Hematopoietic multipotent progenitor cell treated with erythropoietin and hydrocortisone succinate and interleukin-3 and kit ligand, for 4 days (in vitro differentiated cells): ENCODE measurements at regions not wholly inside any gene's neighbourhood (a gene's known extent, or its start where the extent isn't known, plus 50 kb on each side); places are given as distances from the start of the nearest gene placed in this dataset.

ENCODE experiments used
- DNase-seq: peaks from one replicate; pipeline ENCODE4 v3.0.0-alpha.2; 2015

DNA sequence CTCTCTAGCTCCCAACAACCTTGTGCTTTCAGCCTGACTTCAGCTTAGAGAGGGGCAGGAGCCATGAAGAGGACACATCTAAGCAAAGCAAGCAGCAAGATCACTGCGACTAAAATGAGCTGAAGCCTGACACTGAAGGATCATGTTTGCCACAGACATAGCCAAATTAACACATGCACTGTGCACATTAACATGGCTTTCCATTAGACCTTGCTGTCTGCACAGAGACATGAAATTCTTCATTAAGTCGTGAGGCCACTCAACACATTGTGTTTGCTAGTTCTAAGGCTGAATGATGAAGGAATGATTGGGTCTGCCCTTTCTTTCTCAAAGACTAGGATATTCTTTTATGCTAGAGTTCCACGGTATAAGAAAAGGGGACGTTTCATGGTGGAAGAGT, 558.3 kb upstream of the PSMD7 start:
- DNase-seq = no peak

DNA sequence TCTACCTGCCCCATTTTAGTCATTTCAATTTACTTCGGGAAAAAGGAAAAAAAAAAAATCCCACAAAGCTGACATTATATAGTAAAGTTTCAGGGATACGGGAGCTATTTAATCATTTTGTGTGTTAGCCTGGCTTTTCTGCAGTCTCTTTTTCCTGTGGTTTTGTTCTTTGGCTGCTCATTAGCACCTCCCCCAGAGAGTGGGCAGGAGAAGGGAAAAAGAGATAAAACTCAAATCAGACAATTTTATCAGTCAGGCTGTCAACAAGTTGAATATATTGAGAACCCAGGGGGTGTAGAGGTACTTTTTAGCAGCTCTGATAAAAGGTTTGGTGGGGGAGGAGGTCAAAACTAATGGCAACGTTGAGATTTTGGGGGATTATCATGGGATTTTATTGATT, 559.0 kb upstream of the PSMD7 start:
- DNase-seq = no peak

DNA sequence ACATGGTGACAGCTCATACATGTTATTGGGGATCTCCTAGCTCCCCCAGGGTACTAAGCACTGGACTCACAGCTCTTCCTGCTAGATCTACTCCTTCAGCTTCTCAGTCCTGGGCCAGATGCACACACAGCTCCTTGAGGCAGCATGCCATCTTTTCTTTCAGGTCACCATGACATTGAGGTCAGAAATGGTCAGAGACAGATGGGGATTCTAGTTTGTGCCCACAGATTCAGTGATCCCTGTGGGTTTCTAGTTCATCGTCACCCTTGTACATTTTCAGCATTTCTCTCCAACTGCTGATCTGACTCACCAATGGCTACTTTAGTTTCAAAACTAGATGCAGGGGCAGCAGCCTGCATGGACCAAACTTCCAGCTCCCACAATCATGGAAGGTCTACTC, 560.7 kb upstream of the PSMD7 start:
- no peak for DNase-seq

DNA sequence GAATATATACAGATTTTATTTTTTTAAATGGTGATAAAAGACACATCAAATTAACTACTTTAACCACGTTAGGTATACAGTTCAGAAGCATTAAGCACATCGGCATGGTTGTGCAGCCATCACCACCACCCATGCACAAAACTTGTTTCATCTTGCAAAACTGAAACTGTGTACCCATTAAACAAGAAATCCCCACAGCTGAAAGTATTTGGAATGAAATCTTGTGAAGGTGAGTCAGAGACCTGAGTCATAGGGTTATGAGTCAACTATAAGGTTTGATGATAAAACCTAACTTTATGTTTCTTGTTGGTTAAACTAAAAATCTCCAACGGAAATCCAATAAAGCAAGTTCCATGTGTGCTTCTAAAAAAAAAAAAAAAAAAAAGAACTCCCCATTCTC, 561.6 kb upstream of the PSMD7 start:
- DNase-seq = no peak

DNA sequence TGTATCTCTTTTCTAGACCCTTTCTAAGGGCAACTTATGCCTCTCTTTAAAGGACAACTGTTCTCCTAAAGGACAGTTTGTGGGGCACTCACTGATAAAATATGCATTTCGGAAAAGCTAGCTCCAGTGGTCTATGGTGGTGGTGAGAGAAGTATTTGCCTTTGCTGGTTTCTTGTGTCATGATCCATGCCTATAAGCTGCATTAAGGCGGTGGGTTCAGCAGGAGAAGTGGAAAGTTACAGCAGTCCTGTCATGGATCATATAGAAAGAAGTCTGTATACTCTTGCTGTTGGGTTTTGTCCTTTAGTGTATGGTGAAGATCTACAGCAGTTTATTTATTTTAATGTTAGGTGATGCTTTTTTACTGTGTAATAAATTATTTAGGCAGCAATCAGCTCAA, 563.9 kb upstream of the PSMD7 start:
- no peak for DNase-seq

DNA sequence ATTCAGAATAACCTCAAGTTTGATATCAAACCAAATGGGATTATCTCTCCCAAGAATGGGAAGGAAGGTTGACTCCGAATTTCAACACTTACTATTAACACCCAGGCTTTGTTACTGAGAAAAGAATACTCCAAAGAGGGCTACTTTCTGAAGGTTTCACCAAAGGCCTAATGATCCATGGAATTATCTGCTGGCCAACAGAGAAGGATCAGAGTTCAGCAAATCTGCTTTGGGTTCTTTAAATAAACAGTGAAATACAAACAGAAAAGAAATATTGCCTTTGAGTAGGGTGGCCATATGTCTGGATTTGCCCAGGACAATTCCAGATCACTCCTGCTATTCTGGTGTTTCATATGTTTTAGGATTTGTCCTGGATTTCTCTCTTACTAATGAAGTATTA, 564.5 kb upstream of the PSMD7 start:
- no peak for DNase-seq

DNA sequence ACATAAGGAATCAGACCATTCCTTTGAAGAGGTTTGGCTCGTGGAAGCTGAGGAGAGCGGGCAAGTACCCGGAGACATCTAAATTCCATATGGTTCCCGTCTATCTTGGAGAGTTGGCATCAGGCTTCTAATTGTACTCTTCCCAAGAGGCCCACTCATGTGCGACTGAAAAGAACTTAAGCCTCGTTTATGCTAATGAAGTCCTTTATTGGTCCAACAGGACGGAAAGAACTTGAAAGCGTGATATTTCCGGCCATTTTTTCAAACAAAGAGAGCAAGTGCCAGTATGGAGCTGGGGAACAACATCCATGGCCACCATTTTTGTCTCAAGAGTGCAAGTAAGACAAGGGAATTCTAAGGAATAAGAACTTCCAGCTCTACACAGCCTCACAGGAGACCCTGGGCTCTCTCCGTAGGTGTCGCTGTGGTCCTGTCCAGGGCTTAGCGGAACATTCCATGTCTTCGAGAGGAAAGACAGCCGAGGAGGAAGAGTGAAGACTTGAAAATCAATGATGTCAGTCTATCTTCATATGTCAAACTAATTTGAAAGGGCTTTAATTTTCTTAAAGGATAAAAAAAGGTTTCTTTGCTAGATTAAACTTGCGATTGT, 566.0 kb upstream of the PSMD7 start:
- no peak for DNase-seq

DNA sequence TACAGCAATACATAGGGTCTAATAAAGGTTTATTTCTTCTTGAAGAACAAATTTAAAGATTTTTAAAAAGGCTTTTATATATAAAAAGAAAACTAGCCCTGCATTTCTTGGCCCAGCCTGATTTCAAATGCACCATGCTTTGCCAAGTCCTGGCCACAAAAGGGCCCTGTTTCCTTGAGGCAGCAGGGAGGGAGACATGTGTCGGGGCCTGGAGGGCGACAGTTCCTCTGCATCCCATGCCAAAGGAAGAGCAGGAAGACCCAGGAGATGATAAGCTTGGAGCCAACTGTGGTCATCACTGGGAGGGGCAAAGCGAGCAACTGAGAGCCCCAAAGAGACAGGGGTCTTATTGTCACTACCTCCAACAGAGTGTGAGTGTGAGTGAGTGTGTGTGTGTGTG, 571.5 kb upstream of the PSMD7 start:
- DNase-seq = no peak

DNA sequence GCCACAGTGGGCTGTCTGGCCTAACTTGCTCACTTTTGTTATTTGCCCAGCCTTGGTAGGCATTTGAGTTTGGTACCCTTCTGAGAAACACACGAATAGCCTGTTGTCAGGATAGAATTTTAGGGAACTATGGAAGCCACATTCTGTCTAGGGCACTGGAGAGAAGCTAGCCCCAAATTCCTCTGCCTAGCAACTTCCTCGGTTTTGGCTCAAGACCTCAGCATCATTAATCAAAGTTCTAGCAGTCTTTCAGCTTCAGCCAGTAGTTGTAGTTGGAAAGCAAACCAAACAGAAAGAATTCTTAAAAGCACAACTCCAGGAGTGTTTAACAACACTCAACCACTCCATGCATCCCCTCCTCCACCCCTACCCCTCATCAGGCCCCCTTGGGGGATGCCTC, 572.1 kb upstream of the PSMD7 start:
- no peak for DNase-seq

DNA sequence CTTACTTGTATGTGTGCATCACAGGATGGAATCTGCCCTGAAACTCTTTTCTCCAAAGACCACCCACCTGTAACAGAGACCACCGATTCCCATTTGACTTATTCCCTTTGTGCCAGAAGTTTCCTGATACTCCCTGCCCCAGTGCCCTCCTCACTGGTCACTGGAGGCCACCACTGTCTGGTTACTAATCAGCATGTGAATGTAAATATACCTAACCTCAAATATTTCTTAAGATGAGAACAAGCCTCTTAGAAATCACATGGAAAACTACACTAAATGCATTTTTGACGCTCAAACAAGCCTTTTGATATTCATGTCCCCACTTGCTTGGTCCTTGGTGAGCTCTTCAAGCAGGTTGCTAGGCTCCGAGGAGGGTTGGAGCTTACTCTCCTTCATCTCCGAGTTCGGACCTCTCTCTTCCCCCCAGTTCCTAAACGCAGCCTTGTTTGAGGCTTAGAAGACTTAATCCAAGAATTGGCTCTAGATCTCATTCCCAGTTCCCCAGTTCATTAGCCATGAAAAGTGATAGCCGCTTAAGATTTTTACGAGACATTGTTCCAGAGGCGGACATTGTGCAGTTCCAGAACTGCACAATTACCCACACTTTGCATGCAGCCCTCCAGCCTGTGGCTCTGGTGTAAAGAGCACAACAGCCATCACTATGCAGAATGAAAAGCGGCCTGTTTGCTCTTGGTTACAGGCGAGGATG, 579.2 kb upstream of the PSMD7 start:
- no peak for DNase-seq

DNA sequence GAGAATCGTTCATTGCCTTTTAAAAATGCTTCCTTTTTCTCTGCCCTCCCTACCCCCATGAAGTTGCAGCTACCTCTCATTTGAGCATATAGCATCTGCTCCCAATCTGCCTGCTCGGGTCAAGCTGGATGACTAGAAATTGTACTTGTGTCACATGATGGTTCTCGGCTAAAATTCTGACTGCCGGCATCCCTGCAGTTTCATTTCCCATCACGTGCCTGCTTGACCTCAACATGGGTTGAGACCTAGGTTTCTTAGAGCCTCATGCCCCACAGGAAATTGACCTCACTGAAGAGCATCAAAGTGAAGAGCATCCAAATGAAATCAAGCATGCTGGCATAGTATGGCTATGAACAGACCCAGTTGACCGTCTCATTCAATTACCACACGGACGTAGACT, 581.6 kb upstream of the PSMD7 start:
- DNase-seq = no peak

DNA sequence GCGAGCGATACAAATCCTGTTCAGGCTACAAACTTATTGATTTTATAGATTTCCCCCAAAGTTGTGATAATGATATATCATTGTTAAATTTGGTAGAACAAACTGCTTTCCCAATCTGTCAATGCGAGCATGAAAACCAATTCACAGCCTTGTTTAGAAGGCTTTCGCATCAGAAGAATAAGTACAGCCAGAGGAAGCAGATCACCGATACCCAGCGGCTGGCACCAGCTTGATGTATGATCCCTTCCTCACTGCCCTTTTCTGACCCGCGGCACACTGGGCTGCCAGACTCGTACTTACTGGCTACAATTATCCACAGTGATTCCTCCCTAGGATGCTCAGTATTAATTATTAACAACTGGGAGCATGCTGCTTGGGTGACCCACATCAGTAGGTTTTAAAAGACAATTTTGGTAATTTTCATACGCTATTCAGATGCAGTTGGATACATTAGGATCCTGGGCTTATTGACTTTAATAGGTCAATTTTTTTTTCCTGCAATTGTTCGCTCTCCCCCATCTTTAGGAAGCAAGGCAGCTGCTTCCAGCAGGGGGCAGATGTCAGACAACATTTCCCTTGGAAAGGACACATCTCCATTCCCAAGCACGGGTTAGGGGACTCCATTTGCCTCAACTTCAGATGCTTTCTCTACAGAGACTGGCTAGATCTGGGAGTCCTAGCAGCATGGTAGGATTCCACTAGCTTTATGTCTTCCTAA, 582.7 kb upstream of the PSMD7 start:
- DNase-seq = peak; percentile 32

DNA sequence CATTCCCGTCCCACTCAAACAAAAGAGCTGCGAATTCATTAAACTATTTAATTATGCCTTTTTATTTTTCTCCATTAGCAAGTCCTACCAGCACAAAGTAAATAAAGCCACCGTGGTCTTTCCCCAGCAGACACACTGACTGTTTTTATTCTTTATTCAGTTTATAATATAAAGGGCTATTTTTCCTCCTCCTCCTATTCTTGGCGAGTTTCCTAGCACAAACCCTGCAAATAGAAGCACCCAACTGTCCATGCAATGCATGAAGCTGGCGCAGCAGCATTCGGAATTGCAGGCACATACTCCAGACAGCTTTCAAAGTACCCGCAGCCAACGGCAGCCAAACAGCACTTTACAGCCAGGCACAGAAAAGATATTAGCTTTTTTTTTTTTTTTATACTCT, 583.4 kb upstream of the PSMD7 start:
- DNase-seq = no peak

DNA sequence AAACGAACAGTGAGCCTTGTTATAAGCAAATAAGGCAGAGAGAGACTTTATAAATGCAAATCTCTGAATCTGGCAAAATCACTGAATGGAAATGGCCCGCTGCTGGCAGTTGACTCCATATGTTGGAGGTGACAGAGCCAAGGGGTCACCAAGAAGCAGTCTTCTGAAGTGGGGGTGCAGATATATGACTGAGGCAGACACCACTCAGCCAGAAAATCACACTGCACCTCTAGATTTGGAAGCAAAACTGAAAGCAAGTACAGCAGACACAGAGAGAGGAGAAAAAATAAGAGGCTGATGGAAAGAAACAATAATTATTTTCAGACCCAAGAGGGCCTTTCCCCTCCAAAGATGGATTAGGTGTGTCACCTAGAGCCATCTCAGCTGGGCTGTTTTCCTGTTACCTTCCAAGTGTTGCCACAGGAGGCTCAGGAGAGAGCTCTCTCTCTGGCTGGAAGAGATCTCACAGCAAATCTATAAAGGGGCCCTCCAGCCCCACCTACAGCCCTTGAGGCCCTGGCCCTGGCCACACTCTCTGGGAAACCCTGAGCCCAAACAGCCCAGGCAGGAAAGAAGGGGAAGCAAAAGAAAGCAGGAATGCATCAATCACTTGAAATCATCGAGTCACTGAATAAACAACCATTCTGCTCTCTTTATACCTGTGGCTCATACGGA, 585.1 kb upstream of the PSMD7 start:
- DNase-seq = no peak

DNA sequence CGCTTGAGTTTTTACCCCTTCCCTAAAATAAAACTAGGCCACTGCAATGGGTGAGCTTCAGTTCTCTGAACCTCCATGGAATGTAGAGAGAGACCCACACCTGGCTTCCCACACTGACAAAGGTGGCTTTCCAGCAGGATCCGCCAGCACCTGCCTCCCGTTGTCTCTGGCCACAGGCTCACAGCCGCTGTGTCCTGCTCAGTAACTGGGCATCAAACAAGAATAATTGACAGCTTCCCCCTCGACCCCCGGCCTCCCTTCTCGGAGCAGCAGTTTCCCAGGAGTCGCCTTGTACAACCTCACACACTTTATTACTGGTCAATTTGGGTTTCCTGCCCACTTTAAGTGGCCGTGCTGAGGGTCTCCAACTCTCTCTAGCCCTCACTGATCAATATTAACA, 586.1 kb upstream of the PSMD7 start:
- no peak for DNase-seq

DNA sequence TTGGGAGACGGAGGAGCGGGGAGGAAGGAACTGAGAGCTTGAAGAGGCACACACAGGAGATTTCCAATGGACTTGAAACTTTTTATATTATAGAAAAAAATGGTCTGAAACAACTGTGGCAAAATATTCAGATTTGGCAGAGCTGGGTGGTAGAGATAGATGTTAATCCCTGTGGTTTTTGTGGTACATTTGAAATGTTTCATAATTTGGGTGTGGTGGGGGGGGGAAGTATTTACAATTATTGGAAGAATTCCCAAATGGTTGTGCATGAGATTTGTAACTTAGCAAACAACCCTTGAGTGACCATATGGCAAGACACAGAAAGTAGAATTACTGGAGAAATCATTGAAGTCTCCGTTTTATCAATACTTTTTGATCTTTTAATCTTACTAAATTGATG, 588.8 kb upstream of the PSMD7 start:
- no peak for DNase-seq

DNA sequence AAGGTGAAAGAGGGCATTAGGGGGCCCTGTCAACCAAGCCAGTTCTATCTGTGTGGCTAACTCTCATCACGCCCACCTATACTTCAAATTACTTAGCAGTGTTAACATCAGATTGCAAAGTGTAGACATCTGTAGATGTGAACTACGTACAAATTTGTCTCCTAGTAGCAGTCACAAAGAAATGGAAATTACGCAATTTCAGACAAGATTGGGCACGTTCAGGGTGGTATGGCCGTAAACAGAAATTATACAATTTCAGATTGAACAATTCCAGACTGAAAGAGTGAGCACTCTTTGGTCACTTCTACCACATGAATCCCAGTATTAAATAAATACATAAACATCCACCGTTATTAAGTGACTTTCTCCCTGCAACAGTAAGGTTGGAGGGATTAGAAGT, 592.7 kb upstream of the PSMD7 start:
- no peak for DNase-seq

DNA sequence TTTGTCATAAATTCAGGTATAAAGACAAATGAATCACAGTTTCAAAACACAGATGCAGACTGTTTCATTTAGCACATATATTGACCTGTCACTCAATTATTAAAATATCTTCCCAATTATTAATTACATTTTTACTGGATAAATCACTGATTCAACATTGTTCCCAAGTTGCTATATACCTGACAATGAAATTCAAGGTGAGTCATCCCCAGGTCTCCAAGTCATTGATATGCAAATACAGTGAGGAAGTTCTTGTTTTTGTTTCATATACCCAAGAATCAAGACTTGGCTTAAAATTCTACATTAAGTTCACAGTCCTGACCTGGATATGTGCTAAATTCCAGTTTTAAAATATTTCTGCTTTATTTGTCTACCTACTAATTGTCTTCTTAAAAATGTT, 599.3 kb upstream of the PSMD7 start:
- no peak for DNase-seq

DNA sequence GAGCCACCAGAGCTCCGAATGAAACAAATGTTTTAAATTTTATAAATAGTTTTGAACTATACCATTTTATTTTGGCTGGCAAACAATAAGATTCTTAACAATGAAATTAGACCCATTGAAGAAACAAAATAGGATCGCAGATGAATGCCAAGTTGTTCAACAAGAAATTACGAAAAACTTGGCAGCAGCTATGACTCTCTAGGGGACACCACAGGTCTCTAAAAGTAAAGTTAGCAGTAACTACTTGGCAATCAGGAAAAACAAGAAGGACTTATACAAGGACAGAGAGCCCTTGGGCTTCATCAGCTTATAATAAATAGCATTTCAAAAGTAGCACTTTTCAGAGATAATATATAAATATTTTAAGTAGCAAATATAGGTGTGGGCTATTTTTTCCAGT, 603.8 kb upstream of the PSMD7 start:
- no peak for DNase-seq

DNA sequence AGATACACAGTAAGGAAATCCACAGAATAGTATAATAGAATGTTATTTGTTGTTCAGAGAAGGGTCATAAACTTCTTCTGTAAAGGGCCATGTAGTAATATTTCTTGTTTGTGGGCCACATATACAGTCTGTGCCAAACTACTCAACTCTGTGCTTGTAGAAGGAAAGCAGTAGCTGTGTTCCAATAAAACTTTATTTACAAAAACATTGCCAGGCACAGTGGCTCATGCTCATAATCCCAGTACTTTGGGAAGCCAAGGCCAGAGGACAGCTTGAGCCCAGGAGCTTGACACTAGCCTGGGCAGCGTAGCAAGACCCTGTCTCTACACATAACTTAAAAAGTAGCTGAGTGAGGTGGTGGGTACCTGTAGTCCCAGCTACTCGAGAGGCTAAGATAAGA, 612.8 kb upstream of the PSMD7 start:
- no peak for DNase-seq

DNA sequence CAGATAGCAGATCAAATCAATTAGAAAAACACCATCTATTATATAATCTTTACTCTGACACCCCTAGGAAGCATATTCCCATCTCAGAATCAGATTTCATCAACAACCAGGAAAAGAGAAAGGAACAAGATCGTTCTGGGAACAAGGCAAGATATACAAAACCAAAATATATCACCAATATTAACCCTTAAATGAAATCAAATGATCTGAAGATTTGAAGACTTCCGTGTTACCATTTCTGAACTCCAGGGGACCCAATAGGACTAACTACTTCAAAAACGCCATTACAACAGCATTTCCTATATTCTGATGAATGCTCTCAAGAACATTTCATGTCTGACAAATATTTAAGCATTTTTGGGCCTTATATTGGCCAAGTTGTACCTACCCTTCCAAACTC, 624.2 kb upstream of the ZFHX3 start:
- no peak for DNase-seq

DNA sequence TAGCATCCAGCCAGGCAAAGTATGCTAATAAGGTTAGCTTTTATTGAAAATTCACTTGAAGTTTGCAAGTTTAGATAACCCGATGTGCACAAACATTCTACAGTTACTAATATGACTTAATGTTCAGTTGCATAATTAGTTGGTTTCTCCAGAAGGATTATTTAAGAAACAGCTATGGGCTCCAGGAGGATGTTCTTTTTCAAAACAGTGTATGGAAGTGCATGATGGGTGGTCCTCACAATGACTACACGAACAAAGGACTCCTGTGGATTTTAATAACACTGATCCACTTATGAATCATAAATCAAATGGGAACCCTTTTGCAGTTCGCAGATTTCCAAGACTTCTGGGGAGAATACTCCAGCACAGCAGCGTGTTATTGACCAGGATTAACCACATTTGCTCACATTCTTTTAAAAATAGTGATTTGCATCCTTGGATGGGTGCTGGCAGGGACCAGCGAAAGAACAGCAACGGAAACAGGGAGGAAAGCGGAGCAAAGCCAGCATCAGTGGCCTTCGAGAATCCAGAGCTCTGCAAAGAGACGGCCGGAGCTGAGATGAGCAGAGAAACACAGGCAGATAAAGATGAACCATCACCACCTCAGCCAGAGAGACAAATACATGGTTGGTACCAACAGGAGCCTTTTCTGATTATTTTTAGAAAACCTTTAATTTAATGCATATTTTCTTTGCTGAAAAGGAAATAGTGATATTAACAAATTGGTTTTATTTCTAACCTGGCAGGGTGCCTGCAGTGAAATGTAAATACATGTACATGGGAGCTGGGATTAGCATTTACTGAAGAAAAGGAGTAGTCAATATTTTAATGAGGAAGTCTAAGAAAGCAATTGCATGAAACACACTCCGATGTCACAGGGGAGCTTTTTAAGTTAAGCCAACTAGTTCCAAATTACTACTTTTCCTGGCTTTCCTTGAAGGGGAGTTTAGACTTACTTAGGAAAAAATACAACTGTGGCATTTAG, 623.2 kb upstream of the ZFHX3 start:
- no peak for DNase-seq
